WTC11 (cell line): ENCODE measurements at regions not wholly inside any gene's neighbourhood (a gene's known extent, or its start where the extent isn't known, plus 50 kb on each side); places are given as distances from the start of the nearest gene placed in this dataset.

ENCODE experiments used
- ATAC-seq: fragments of 200-7000 bp; cut with Tn5 transposase; 2 replicates; pipeline ENCODE4 v1.10.0; 2021; ENCODE audit warnings: mild to moderate bottlenecking, moderate library complexity
- CTCF ChIA-PET: fragments of 300-600 bp; sonication (Branson Sonifier 250); formaldehyde crosslinking; loops from one replicate; lab custom pipeline; 2021; ENCODE audit warnings: antibody characterized with exemption; lab: Charles Lee
- POLR2A ChIA-PET: fragments of 350-600 bp; sonication (Branson Sonifier 250); formaldehyde crosslinking; loops from one replicate; lab custom pipeline; 2021; ENCODE audit warnings: antibody characterized with exemption; lab: Charles Lee
- DNase-seq: peaks from one replicate; pipeline ENCODE4 v3.0.0; 2021; ENCODE audit warnings: low spot score
- H3K27ac Mint-ChIP-seq: 2 replicates; pipeline ENCODE4 v1.8.0; 2021; ENCODE audit warnings: mixed read lengths
- H3K27me3 Mint-ChIP-seq: 2 replicates; pipeline ENCODE4 v1.8.0; 2021; ENCODE audit warnings: low read depth, mild to moderate bottlenecking, moderate library complexity, mixed read lengths
- H3K36me3 Mint-ChIP-seq: 2 replicates; pipeline ENCODE4 v1.8.0; 2021; ENCODE audit warnings: mixed read lengths
- H3K4me1 Mint-ChIP-seq: 2 replicates; pipeline ENCODE4 v1.8.0; 2022; ENCODE audit warnings: mixed read lengths
- H3K4me3 Mint-ChIP-seq: 2 replicates; pipeline ENCODE4 v1.8.0; 2021; ENCODE audit warnings: mild to moderate bottlenecking, moderate library complexity, mixed read lengths
- H3K9me3 Mint-ChIP-seq: 2 replicates; pipeline ENCODE4 v1.8.0; 2021; ENCODE audit warnings: mixed read lengths
- E2F4 ChIP-seq: sonication (generic); formaldehyde crosslinking; IDR thresholded peaks from 2 replicates; pipeline ENCODE4 v1.8.1; 2022; ENCODE audit warnings: low read depth, mild to moderate bottlenecking, moderate library complexity, missing genetic modification reagents, borderline replicate concordance
- FOXJ3 ChIP-seq: sonication (generic); formaldehyde crosslinking; IDR thresholded peaks from 2 replicates; pipeline ENCODE4 v1.9.0; 2021; ENCODE audit warnings: missing genetic modification reagents, mild to moderate bottlenecking, borderline replicate concordance
- MAX ChIP-seq: sonication (generic); formaldehyde crosslinking; IDR thresholded peaks from 2 replicates; pipeline ENCODE4 v1.8.0; 2022; ENCODE audit warnings: mild to moderate bottlenecking, missing genetic modification reagents
- MYBL2 ChIP-seq: sonication (generic); formaldehyde crosslinking; IDR thresholded peaks from 2 replicates; pipeline ENCODE4 v1.8.1; 2023; ENCODE audit warnings: mild to moderate bottlenecking, moderate library complexity, missing genetic modification reagents
- NFYB ChIP-seq: sonication (generic); formaldehyde crosslinking; conservative IDR thresholded peaks from 2 replicates; pipeline ENCODE4 v1.8.0; 2022; ENCODE audit warnings: low read depth, missing genetic modification reagents
- NR1H2 ChIP-seq: sonication (generic); formaldehyde crosslinking; IDR thresholded peaks from 2 replicates; pipeline ENCODE4 v1.9.0; 2021; ENCODE audit warnings: mild to moderate bottlenecking, moderate library complexity, missing genetic modification reagents
- PRDM15 ChIP-seq: sonication (generic); formaldehyde crosslinking; IDR thresholded peaks from 2 replicates; pipeline ENCODE4 v1.8.0; 2022; ENCODE audit warnings: missing genetic modification reagents
- PREB ChIP-seq: sonication (generic); formaldehyde crosslinking; IDR thresholded peaks from 2 replicates; pipeline ENCODE4 v1.8.1; 2022; ENCODE audit warnings: mild to moderate bottlenecking, missing genetic modification reagents, moderate library complexity, borderline replicate concordance
- RORB ChIP-seq: fragments of 250-450 bp; sonication (Bioruptor Pico); IDR thresholded peaks from 2 replicates; pipeline ENCODE4 v1.9.0; 2021; ENCODE audit warnings: mild to moderate bottlenecking
- TEAD1 ChIP-seq: sonication (generic); formaldehyde crosslinking; IDR thresholded peaks from 2 replicates; pipeline ENCODE4 v1.8.0; 2022; ENCODE audit warnings: mild to moderate bottlenecking, missing genetic modification reagents
- TP53 ChIP-seq: sonication (generic); formaldehyde crosslinking; IDR thresholded peaks from 2 replicates; pipeline ENCODE4 v1.8.1; 2023; ENCODE audit warnings: mild to moderate bottlenecking, missing genetic modification reagents
- ZMAT4 ChIP-seq: fragments of 250-450 bp; sonication (Bioruptor Pico); IDR thresholded peaks from 2 replicates; pipeline ENCODE4 v1.9.0; 2021; ENCODE audit warnings: mild to moderate bottlenecking
- ZNF219 ChIP-seq: sonication (generic); formaldehyde crosslinking; IDR thresholded peaks from 2 replicates; pipeline ENCODE4 v1.8.0; 2023; ENCODE audit warnings: missing genetic modification reagents, mild to moderate bottlenecking, borderline replicate concordance
- ZNF263 ChIP-seq: sonication (generic); formaldehyde crosslinking; IDR thresholded peaks from 2 replicates; pipeline ENCODE4 v1.8.1; 2022; ENCODE audit warnings: low read depth, mild to moderate bottlenecking, moderate library complexity, missing genetic modification reagents
- ZNF396 ChIP-seq: fragments of 250-450 bp; sonication (Bioruptor Pico); IDR thresholded peaks from 2 replicates; pipeline ENCODE4 v1.8.0; 2021; ENCODE audit warnings: mild to moderate bottlenecking, moderate library complexity, borderline replicate concordance
- ZNF416 ChIP-seq: fragments of 250-450 bp; sonication (Bioruptor Pico); IDR thresholded peaks from 2 replicates; pipeline ENCODE4 v1.9.0; 2021; ENCODE audit warnings: mild to moderate bottlenecking, inconsistent platforms
- ZNF423 ChIP-seq: fragments of 250-450 bp; sonication (Bioruptor Pico); IDR thresholded peaks from 2 replicates; pipeline ENCODE4 v2.1.2; 2022; ENCODE audit warnings: mild to moderate bottlenecking, moderate library complexity
- ZNF512 ChIP-seq: sonication (generic); formaldehyde crosslinking; IDR thresholded peaks from 2 replicates; pipeline ENCODE4 v1.8.1; 2022; ENCODE audit warnings: missing genetic modification reagents, borderline replicate concordance
- ZNF532 ChIP-seq: fragments of 250-450 bp; sonication (Bioruptor Pico); IDR thresholded peaks from 2 replicates; pipeline ENCODE4 v1.9.0; 2021; ENCODE audit warnings: mild to moderate bottlenecking, borderline replicate concordance
- ZNF671 ChIP-seq: fragments of 250-450 bp; sonication (Bioruptor Pico); IDR thresholded peaks from 2 replicates; pipeline ENCODE4 v1.8.0; 2021; ENCODE audit warnings: mild to moderate bottlenecking
- ZSCAN18 ChIP-seq: fragments of 250-450 bp; sonication (Bioruptor Pico); IDR thresholded peaks from 2 replicates; pipeline ENCODE4 v2.1.2; 2022; ENCODE audit warnings: mild to moderate bottlenecking, moderate library complexity

GRCh38 chr20:16848061-16848460, 99.9 kb downstream of the OTOR start:
- H3K36me3 Mint-ChIP-seq: no peaks in the 10 kb centered on the region
- ATAC-seq (peak; percentile 47), DNase-seq (no peak)
- peaks cover 13% of the 10 kb centered on the region for H3K9me3 Mint-ChIP-seq
- CTCF ChIA-PET: interaction anchor here (0.8 to 1.3 kb wide), 2 partner anchors 27 to 44 kb away, joined by 3 to 4 read pairs; no protein-coding TSS in a partner anchor
- peaks cover 33% of the 10 kb centered on the region for H3K4me1 Mint-ChIP-seq
- H3K4me3 Mint-ChIP-seq: no peak overlapping the region
- peaks cover 7% of the 10 kb centered on the region; the same call in 1 of the 2 replicates for H3K27me3 Mint-ChIP-seq
- no peak overlapping the region for H3K27ac Mint-ChIP-seq
- no peak for TF ChIP-seq ZNF532 (CRISPR knock-in tag)
- no peak for TF ChIP-seq FOXJ3 (CRISPR knock-in tag)
- TF ChIP-seq E2F4 (CRISPR knock-in tag): no peak
- no peak for TF ChIP-seq NR1H2
- TF ChIP-seq ZNF512 (CRISPR knock-in tag): no peak
- POLR2A ChIA-PET: no interaction called here

GRCh38 chr20:16848526-16848925, 100.4 kb downstream of the OTOR start:
- H3K36me3 Mint-ChIP-seq: no peaks in the 10 kb centered on the region
- no peak for DNase-seq
- CTCF ChIA-PET: interaction anchor here (1.3 kb wide), 1 partner anchor 27 kb away, joined by 4 read pairs; no protein-coding TSS in a partner anchor
- no peak overlapping the region for H3K4me3 Mint-ChIP-seq
- H3K9me3 Mint-ChIP-seq: peaks cover 18% of the 10 kb centered on the region
- H3K4me1 Mint-ChIP-seq: peaks cover 33% of the 10 kb centered on the region
- H3K27me3 Mint-ChIP-seq: peaks cover 7% of the 10 kb centered on the region; the same call in 1 of the 2 replicates
- H3K27ac Mint-ChIP-seq: no peak overlapping the region
- ATAC-seq: no peak
- POLR2A ChIA-PET: no interaction called here
- no peak for TF ChIP-seq MYBL2 (CRISPR knock-in tag)
- no peak for TF ChIP-seq FOXJ3 (CRISPR knock-in tag)
- no peak for TF ChIP-seq MAX (CRISPR knock-in tag)
- TF ChIP-seq PRDM15 (CRISPR knock-in tag): no peak
- TF ChIP-seq ZSCAN18: no peak
- TF ChIP-seq TP53 (CRISPR knock-in tag): no peak
- TF ChIP-seq ZNF671 (CRISPR knock-in tag): no peak
- TF ChIP-seq RORB (CRISPR knock-in tag): no peak
- no peak for TF ChIP-seq ZNF396 (CRISPR knock-in tag)
- no peak for TF ChIP-seq ZMAT4 (CRISPR knock-in tag)
- no peak for TF ChIP-seq TEAD1 (CRISPR knock-in tag)
- no peak for TF ChIP-seq NFYB (CRISPR knock-in tag)
- TF ChIP-seq PREB (CRISPR knock-in tag): no peak
- no peak for TF ChIP-seq ZNF423 (CRISPR knock-in tag)
- no peak for TF ChIP-seq ZNF416 (CRISPR knock-in tag)
- no peak for TF ChIP-seq ZNF219 (CRISPR knock-in tag)
- TF ChIP-seq ZNF263 (CRISPR knock-in tag): no peak
